Testis (tissue), 2 donors: ENCODE measurements at regions not wholly inside any gene's neighbourhood (a gene's known extent, or its start where the extent isn't known, plus 50 kb on each side); places are given as distances from the start of the nearest gene placed in this dataset.

Experiments
- POLR2A ChIP-seq: fragments of 450-650 bp; IDR thresholded peaks from one replicate; pipeline ENCODE4 v1.6.1; 2017; ENCODE audit warnings: antibody characterized with exemption, mild to moderate bottlenecking, moderate library complexity
- TF ChIP-seq, protein P1 (sequence below), 3 experiments: fragments of 450-650 bp in 2 of 3; fragments of 200-600 bp in 1 of 3; sonication (generic) in 1 of 3; IDR thresholded peaks; one replicate each; pipeline ENCODE4 v1.5.1; 2016 to 2019; ENCODE audit warnings: antibody characterized with exemption in 3 of 3, mild to moderate bottlenecking in 2 of 3, moderate library complexity in 1 of 3

DNA sequence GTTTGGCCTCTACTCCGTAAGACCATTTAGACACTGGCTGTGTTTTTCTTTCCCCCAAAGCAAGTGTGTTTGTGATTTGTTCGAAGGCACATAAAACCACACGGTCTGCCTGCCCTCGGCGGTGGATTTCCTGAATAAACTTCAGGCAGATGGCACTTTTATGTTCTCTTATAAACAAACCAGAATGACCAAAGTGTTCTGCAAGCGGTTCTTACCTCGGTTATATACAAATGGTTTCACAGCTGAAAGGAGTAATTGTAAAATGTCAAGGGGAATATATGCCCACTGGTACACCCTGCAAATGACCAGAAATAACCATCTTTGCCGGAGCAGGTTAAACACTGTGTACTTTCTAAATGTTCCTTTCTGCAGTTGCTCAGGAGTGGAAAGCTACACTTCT lies 1475.8 kb upstream of the TMEM132C start:
- TF ChIP-seq, protein P1, sequence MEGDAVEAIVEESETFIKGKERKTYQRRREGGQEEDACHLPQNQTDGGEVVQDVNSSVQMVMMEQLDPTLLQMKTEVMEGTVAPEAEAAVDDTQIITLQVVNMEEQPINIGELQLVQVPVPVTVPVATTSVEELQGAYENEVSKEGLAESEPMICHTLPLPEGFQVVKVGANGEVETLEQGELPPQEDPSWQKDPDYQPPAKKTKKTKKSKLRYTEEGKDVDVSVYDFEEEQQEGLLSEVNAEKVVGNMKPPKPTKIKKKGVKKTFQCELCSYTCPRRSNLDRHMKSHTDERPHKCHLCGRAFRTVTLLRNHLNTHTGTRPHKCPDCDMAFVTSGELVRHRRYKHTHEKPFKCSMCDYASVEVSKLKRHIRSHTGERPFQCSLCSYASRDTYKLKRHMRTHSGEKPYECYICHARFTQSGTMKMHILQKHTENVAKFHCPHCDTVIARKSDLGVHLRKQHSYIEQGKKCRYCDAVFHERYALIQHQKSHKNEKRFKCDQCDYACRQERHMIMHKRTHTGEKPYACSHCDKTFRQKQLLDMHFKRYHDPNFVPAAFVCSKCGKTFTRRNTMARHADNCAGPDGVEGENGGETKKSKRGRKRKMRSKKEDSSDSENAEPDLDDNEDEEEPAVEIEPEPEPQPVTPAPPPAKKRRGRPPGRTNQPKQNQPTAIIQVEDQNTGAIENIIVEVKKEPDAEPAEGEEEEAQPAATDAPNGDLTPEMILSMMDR (IDR thresholded peaks at IDR 0.05), result no peak
- no peak for TF ChIP-seq POLR2A
